T-helper 22 cell (primary cell): ENCODE measurements at regions not wholly inside any gene's neighbourhood (a gene's known extent, or its start where the extent isn't known, plus 50 kb on each side); places are given as distances from the start of the nearest gene placed in this dataset.
"Not testable (repeated sequence)": the region's sequence is repeated elsewhere in the genome, so short reads cannot be mapped to it uniquely, and the experiment has no call there.

Experiments used
- DNase-seq: peaks from one replicate; pipeline ENCODE4 v3.0.0-alpha.2; 2020; ENCODE audit warnings: low read depth

DNA sequence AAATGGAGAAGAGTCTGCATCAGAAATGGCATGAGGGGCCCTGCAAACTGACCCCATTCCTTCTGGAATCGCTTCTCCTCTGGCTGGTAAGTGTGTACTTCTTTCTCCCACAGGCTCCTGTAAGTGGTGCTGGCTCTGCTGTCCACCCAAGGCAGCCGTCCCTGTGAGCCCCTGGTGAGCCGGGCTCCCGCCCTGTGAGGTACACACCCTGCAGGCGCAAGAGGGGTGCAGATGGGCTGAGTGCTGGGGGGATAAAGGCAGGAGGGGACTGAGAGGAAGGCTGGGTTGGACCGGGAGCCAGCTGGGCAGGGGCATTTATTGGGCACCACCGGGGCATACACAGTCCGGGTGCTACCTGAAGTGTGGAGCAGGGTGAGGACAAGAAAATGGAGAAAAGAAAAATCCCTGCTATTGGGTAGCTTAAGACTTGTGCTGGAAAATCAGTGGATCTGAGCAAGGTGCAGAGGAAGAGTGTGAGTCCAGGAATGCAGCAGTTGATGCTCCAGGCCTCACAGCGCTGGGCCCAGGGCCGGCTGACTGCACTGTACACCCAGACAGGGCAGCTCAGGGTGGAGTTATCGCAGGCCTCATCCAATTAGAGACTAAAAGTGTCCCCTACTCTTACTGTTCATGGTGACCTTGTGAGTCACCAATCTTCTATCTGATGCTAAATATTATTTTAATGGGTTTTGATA, 455.1 kb upstream of the B3GAT1 start:
- DNase-seq: no peak

DNA sequence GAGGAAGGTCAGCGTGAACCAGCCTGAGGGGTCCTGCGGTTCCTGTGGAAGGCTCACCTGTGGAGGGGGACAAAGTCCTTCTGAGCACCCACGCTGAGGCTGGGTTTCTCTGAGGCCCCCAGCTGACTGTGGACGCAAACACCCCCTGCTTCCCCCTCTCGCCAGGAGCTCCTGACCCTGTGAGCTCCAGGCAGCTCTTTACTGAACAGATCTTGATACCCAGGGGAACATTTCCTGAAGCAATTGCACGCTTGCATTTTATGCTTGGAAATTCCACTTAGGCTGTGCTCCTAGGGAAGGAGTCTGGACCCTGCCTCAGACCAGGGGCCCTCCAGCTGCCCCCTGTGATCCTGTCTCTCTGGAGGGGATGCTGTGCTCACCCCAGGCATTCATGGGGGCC, 454.2 kb upstream of the B3GAT1 start:
- DNase-seq: no peak

GRCh38 chr11:134864968-134865305, 452.9 kb upstream of the B3GAT1 start:
- DNase-seq: no peak

- no peak for DNase-seq
Measured at GRCh38 chr11:134864233-134864967, 452.4 kb upstream of the B3GAT1 start.

DNA sequence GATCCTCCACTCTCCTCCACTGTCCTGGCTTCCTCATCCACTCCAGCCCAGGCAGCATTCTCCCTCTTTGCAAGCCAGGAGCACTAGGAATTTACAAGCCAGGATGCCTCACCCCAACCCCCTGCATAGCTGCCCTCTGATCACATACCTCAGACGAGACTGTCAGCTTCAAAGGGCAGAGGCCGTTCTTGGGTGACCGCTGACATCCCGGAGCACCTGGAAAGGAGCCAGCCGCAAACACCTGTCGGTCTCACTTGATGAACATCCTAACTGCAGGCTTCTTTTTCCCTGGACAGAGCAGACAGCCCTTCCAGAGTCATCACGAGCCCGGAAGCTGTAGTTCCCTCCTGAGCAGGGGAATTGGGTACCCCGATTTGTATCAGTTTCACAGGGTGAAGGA, 451.3 kb upstream of the B3GAT1 start:
- DNase-seq: no peak

- no peak for DNase-seq
Measured at GRCh38 chr11:134862587-134863195, 450.6 kb upstream of the B3GAT1 start.

- no peak for DNase-seq
Measured at GRCh38 chr11:134862105-134862502, 450.1 kb upstream of the B3GAT1 start.

GRCh38 chr11:134861490-134862104, 449.6 kb upstream of the B3GAT1 start:
- no peak for DNase-seq

GRCh38 chr11:134858783-134859480, 446.9 kb upstream of the B3GAT1 start:
- DNase-seq: no peak

DNA sequence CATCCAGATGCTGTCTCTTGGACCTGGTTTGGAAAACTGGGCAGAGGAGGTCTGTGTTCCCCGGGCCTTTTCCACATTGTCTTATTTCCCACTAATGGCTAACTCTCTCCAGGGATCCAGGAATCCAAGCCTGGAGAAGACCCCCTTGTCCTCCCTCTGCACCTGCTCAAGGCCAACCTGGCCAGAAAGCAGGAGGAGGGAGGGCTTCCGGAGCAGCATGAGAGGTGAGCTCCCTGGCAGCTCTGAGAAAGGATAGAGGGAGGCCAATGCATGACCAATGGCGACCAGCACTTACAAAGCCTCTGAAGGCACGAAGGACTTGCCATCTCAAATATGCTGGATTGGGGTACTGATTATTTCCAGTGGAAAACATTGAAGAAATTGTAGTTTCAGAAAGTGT, 445.0 kb upstream of the B3GAT1 start:
- no peak for DNase-seq

DNA sequence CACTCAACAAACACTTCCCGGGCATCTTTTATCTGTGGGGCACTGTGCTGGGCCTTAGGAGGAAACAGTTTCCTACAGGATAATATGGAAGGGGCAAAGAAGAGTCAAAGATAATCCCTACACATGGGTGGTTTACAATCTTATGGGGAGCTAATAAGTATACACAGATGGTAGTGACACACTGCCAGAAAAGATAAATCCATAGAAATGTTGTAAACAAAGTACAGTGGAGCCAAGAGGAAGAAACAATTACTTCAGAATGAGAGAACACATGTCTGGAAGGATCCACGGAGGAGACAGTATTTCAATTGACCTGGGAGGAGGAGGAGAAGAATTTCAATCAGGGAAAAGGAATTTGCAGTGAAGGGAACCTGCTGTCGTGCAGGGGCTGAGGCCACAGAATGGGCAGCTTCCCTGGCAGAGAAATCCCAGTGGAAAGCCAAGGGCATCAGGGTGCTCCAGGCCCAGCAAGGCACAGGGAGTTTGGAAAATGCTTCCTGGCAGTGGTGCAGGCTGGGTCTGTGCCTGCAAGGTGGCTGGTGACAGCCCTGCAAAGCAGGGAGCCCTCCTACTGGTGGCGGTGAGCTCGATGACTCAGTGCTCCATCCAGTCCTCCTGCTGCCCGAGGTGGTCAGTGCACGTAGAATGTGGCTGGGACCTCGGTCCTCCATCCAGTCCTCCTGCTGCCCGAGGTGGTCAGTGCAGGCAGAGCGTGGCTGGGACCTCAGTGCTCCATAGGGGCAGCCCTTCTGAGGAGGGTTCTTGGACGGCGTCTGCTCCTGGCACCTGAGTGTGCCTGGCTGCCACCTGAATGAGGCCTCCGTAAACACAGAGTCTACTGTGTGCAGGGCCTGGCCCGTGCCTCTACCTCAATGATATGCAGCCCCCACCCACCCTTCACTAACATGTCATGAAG, 444.3 kb upstream of the B3GAT1 start:
- no peak for DNase-seq

GRCh38 chr11:134853992-134854991, 442.2 kb upstream of the B3GAT1 start:
- DNase-seq: no peak

DNA sequence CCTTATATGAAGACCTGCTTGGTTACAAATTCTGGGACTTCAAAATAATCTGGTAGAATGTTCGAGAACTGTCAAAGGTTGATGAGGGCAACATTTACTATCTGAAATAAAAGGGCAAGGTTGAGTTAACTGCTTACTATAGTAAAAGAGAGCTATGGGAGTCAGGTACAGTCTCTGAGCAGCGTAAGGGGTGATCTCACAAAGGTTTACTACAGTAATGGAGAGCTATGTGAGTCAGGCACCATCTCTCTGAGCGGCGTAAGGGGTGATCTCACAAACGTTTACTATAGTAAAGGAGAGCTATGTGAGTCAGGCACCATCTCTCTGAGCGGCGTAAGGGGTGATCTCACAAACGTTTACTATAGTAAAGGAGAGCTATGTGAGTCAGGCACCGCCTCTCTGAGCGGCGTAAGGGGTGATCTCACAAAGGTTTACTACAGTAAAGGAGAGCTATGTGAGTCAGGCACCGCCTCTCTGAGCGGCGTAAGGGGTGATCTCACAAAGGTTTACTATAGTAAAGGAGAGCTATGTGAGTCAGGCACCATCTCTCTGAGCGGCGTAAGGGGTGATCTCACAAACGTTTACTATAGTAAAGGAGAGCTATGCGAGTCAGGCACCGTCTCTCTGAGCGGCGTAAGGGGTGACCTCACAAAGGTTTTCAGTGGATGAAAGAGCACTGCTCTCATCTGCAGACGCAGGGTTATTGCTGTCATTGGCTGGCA, 439.6 kb upstream of the B3GAT1 start:
- not testable (repeated sequence) for DNase-seq

GRCh38 chr11:134850566-134850965, 438.5 kb upstream of the B3GAT1 start:
- DNase-seq: no peak

DNA sequence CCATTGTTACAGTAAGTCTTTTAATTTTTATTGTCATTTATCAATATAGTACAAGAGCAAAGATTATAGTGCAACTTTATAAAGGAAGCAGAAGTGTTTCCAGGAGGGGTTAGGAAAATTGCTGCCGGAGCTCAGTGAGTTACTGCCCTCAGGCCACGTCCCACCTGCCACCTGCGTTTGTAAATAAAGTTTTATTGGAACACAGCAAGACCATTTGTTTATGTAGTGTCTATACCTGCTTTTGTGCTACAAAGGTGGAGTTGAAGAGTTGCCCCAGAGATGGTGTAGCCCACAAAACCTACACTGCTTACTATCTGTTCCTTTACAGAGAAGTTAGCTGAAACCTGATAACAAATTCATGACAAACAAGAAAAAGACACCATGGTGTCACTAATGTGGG, 437.8 kb upstream of the B3GAT1 start:
- DNase-seq: no peak

GRCh38 chr11:134847083-134847715, 435.2 kb upstream of the B3GAT1 start:
- no peak for DNase-seq

GRCh38 chr11:134846328-134847082, 434.5 kb upstream of the B3GAT1 start:
- DNase-seq: no peak
